ENCODE measurements at regions not wholly inside any gene's neighbourhood (a gene's known extent, or its start where the extent isn't known, plus 50 kb on each side); places are given as distances from the start of the nearest gene placed in this dataset.

DNA sequence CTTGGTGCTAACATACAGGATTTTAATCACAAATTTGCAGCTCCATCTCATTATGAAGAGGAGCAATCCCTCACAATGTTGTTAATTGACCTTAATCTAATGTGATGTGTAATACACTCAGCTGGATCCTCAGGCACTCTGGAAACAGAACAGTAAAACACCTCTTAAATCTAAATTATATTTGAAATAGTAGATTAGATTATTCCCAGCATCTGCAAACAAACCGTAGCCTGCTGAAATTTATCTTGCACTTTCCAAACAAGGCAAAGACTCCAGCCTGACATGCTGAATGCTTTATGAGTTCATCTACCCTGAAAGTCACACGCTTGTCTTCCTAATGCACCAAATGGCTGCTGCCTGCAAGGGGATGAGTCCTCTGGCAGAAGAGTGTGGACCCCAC lies 402.3 kb upstream of the GYPC start:
- TF ChIP-seq, protein P1, sequence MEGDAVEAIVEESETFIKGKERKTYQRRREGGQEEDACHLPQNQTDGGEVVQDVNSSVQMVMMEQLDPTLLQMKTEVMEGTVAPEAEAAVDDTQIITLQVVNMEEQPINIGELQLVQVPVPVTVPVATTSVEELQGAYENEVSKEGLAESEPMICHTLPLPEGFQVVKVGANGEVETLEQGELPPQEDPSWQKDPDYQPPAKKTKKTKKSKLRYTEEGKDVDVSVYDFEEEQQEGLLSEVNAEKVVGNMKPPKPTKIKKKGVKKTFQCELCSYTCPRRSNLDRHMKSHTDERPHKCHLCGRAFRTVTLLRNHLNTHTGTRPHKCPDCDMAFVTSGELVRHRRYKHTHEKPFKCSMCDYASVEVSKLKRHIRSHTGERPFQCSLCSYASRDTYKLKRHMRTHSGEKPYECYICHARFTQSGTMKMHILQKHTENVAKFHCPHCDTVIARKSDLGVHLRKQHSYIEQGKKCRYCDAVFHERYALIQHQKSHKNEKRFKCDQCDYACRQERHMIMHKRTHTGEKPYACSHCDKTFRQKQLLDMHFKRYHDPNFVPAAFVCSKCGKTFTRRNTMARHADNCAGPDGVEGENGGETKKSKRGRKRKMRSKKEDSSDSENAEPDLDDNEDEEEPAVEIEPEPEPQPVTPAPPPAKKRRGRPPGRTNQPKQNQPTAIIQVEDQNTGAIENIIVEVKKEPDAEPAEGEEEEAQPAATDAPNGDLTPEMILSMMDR (conservative IDR thresholded peaks at IDR 0.05; ENCODE audit: low read depth, low read length): no peak
- no peak for TF ChIP-seq EZH2 (IDR thresholded peaks at IDR 0.05; ENCODE audit: low read length, unreplicated experiment)
